ENCODE measurements at regions not wholly inside any gene's neighbourhood (a gene's known extent, or its start where the extent isn't known, plus 50 kb on each side); places are given as distances from the start of the nearest gene placed in this dataset.

- H3K27me3 Mint-ChIP-seq = no peaks in the 10 kb centered on the region
- no peak overlapping the region for H3K27ac Mint-ChIP-seq
- ChIA-PET CTCF (no interaction called here), POLR2A (no interaction called here)
- H3K9me3 Mint-ChIP-seq = no peaks in the 10 kb centered on the region
- H3K4me1 Mint-ChIP-seq = no peaks in the 10 kb centered on the region
- DNase-seq = no peak
- no peaks in the 10 kb centered on the region for H3K36me3 Mint-ChIP-seq (ENCODE audit: low read depth)
- H3K4me3 Mint-ChIP-seq = no peak overlapping the region
Measured at GRCh38 chr22:47284360-47284759, 521.9 kb downstream of the TBC1D22A start.

- Mint-ChIP-seq H3K9me3 (no peaks in the 10 kb centered on the region), H3K4me3 (no peak overlapping the region), H3K36me3 (ENCODE audit: low read depth) (no peaks in the 10 kb centered on the region), H3K27ac (no peak overlapping the region), H3K4me1 (no peaks in the 10 kb centered on the region), H3K27me3 (no peaks in the 10 kb centered on the region)
- CTCF ChIA-PET = no interaction called here
- POLR2A ChIA-PET = no interaction called here
- DNase-seq = no peak
Measured at GRCh38 chr22:47283616-47284270, 521.3 kb downstream of the TBC1D22A start.

GRCh38 chr22:47282851-47283250 is 520.4 kb downstream of the TBC1D22A start:
- H3K36me3 Mint-ChIP-seq (ENCODE audit: low read depth) = no peaks in the 10 kb centered on the region
- CTCF ChIA-PET = no interaction called here
- no peaks in the 10 kb centered on the region for H3K4me1 Mint-ChIP-seq

GRCh38 chr22:47282366-47282765 is 519.9 kb downstream of the TBC1D22A start:
- Mint-ChIP-seq H3K27ac (no peak overlapping the region), H3K4me1 (no peaks in the 10 kb centered on the region), H3K9me3 (no peaks in the 10 kb centered on the region), H3K4me3 (no peak overlapping the region), H3K36me3 (ENCODE audit: low read depth) (no peaks in the 10 kb centered on the region), H3K27me3 (no peaks in the 10 kb centered on the region)
- DNase-seq = no peak
- ChIA-PET POLR2A (no interaction called here), CTCF (no interaction called here)

More at GRCh38 chr22:47282851-47283250, 520.4 kb downstream of the TBC1D22A start:
- Mint-ChIP-seq H3K4me3 (no peak overlapping the region), H3K27ac (no peak overlapping the region), H3K27me3 (no peaks in the 10 kb centered on the region), H3K9me3 (no peaks in the 10 kb centered on the region)
- DNase-seq = no peak
- POLR2A ChIA-PET = no interaction called here

GRCh38 chr22:47281126-47282106 is 519.0 kb downstream of the TBC1D22A start:
- Mint-ChIP-seq H3K36me3 (ENCODE audit: low read depth) (no peaks in the 10 kb centered on the region), H3K27ac (no peak overlapping the region), H3K9me3 (no peaks in the 10 kb centered on the region), H3K4me3 (no peak overlapping the region), H3K27me3 (no peaks in the 10 kb centered on the region), H3K4me1 (no peaks in the 10 kb centered on the region)
- ChIA-PET POLR2A (no interaction called here), CTCF (no interaction called here)
- DNase-seq = no peak

GRCh38 chr22:47280301-47280700 is 517.9 kb downstream of the TBC1D22A start:
- Mint-ChIP-seq H3K4me1 (no peaks in the 10 kb centered on the region), H3K27me3 (no peaks in the 10 kb centered on the region), H3K4me3 (no peak overlapping the region), H3K9me3 (no peaks in the 10 kb centered on the region), H3K36me3 (ENCODE audit: low read depth) (no peaks in the 10 kb centered on the region), H3K27ac (no peak overlapping the region)
- CTCF ChIA-PET = no interaction called here
- POLR2A ChIA-PET = no interaction called here
- no peak for DNase-seq

- Mint-ChIP-seq H3K27me3 (no peaks in the 10 kb centered on the region), H3K4me3 (no peak overlapping the region), H3K9me3 (no peaks in the 10 kb centered on the region), H3K27ac (no peak overlapping the region), H3K4me1 (no peaks in the 10 kb centered on the region), H3K36me3 (ENCODE audit: low read depth) (no peaks in the 10 kb centered on the region)
- POLR2A ChIA-PET = no interaction called here
- CTCF ChIA-PET = no interaction called here
- no peak for DNase-seq
Measured at GRCh38 chr22:47279746-47280145, 517.3 kb downstream of the TBC1D22A start.

- no peaks in the 10 kb centered on the region for H3K4me1 Mint-ChIP-seq
- H3K27ac Mint-ChIP-seq = no peak overlapping the region
- DNase-seq = no peak
- no peaks in the 10 kb centered on the region for H3K36me3 Mint-ChIP-seq (ENCODE audit: low read depth)
- H3K27me3 Mint-ChIP-seq = no peaks in the 10 kb centered on the region
- POLR2A ChIA-PET = no interaction called here
- no peak overlapping the region for H3K4me3 Mint-ChIP-seq
- CTCF ChIA-PET = no interaction called here
- no peaks in the 10 kb centered on the region for H3K9me3 Mint-ChIP-seq
Measured at GRCh38 chr22:47279337-47279736, 516.9 kb downstream of the TBC1D22A start.

- H3K9me3 Mint-ChIP-seq = no peaks in the 10 kb centered on the region
- no peaks in the 10 kb centered on the region for H3K36me3 Mint-ChIP-seq (ENCODE audit: low read depth)
- CTCF ChIA-PET = no interaction called here
- no peak overlapping the region for H3K27ac Mint-ChIP-seq
- no peak for DNase-seq
- H3K4me3 Mint-ChIP-seq = no peak overlapping the region
- H3K27me3 Mint-ChIP-seq = no peaks in the 10 kb centered on the region
- POLR2A ChIA-PET = no interaction called here
- H3K4me1 Mint-ChIP-seq = no peaks in the 10 kb centered on the region
Measured at GRCh38 chr22:47278655-47279054, 516.2 kb downstream of the TBC1D22A start.

- Mint-ChIP-seq H3K36me3 (ENCODE audit: low read depth) (no peaks in the 10 kb centered on the region), H3K9me3 (no peaks in the 10 kb centered on the region), H3K27me3 (no peaks in the 10 kb centered on the region), H3K4me3 (no peak overlapping the region), H3K27ac (no peak overlapping the region), H3K4me1 (no peaks in the 10 kb centered on the region)
- POLR2A ChIA-PET = no interaction called here
- DNase-seq = no peak
- CTCF ChIA-PET = no interaction called here
Measured at GRCh38 chr22:47277531-47277930, 515.1 kb downstream of the TBC1D22A start.

GRCh38 chr22:47276991-47277390 is 514.5 kb downstream of the TBC1D22A start:
- ChIA-PET CTCF (no interaction called here), POLR2A (no interaction called here)
- H3K4me3 Mint-ChIP-seq = no peak overlapping the region
- H3K36me3 Mint-ChIP-seq (ENCODE audit: low read depth) = no peaks in the 10 kb centered on the region
- no peaks in the 10 kb centered on the region for H3K4me1 Mint-ChIP-seq
- no peak for DNase-seq
- H3K27ac Mint-ChIP-seq = no peak overlapping the region
- no peaks in the 10 kb centered on the region for H3K9me3 Mint-ChIP-seq
- no peaks in the 10 kb centered on the region for H3K27me3 Mint-ChIP-seq

GRCh38 chr22:47276450-47276820 is 514.0 kb downstream of the TBC1D22A start:
- ChIA-PET CTCF (no interaction called here), POLR2A (no interaction called here)
- no peaks in the 10 kb centered on the region for H3K9me3 Mint-ChIP-seq
- H3K27ac Mint-ChIP-seq = no peak overlapping the region
- H3K4me3 Mint-ChIP-seq = no peak overlapping the region
- no peaks in the 10 kb centered on the region for H3K27me3 Mint-ChIP-seq
- DNase-seq = no peak
- no peaks in the 10 kb centered on the region for H3K4me1 Mint-ChIP-seq
- no peaks in the 10 kb centered on the region for H3K36me3 Mint-ChIP-seq (ENCODE audit: low read depth)

GRCh38 chr22:47275605-47276449 is 513.4 kb downstream of the TBC1D22A start:
- H3K4me1 Mint-ChIP-seq = no peaks in the 10 kb centered on the region
- POLR2A ChIA-PET = no interaction called here

More at GRCh38 chr22:47275605-47276449, 513.4 kb downstream of the TBC1D22A start:
- H3K36me3 Mint-ChIP-seq (ENCODE audit: low read depth) = no peaks in the 10 kb centered on the region
- H3K9me3 Mint-ChIP-seq = no peaks in the 10 kb centered on the region
- CTCF ChIA-PET = no interaction called here
- H3K4me3 Mint-ChIP-seq = no peak overlapping the region
- no peaks in the 10 kb centered on the region for H3K27me3 Mint-ChIP-seq
- no peak for DNase-seq
- no peak overlapping the region for H3K27ac Mint-ChIP-seq

Data from activated CD4-positive, alpha-beta T cell treated with anti-CD3 and anti-CD28 coated beads, Interleukin-2, amount 10 ng/mL, durations not matched to agents 7 days and 5 days (primary cell).